Fibroblast of lung (primary cell): ENCODE measurements at regions not wholly inside any gene's neighbourhood (a gene's known extent, or its start where the extent isn't known, plus 50 kb on each side); places are given as distances from the start of the nearest gene placed in this dataset.
A peak's percentile ranks its signal among the peaks of the same experiment; 100 is the strongest.

Experiments used
- DNase-seq, 2 donors: peaks; one replicate each; pipeline versions ENCODE4 v3.0.0 to v3.0.0-alpha.2; 2010; ENCODE audit warnings: low read depth in 2 of 2
- H2AFZ ChIP-seq: 2 replicates; pipeline ENCODE4 v1.5.1; 2012; ENCODE audit warnings: low read length, control low read depth, inconsistent platforms
- H3K27ac ChIP-seq: 2 replicates; pipeline ENCODE4 v1.5.1; 2011; ENCODE audit warnings: low read length, control low read depth; ENCODE audit not compliant: insufficient read depth
- H3K27me3 ChIP-seq: 2 replicates; pipeline ENCODE4 v1.5.1; 2011; ENCODE audit warnings: mild to moderate bottlenecking, low read length; ENCODE audit not compliant: control insufficient read depth, insufficient read depth
- H3K36me3 ChIP-seq: 2 replicates; pipeline ENCODE4 v1.5.1; 2011; ENCODE audit warnings: low read length; ENCODE audit not compliant: control insufficient read depth, insufficient read depth
- H3K4me1 ChIP-seq: 2 replicates; pipeline ENCODE4 v1.5.1; 2011; ENCODE audit warnings: low read length; ENCODE audit not compliant: control insufficient read depth, insufficient read depth; ENCODE audit errors: extremely low read depth
- H3K4me2 ChIP-seq: 2 replicates; pipeline ENCODE4 v1.5.1; 2011; ENCODE audit warnings: low read length, control low read depth; ENCODE audit not compliant: insufficient read depth; ENCODE audit errors: extremely low read depth
- H3K4me3 ChIP-seq, 4 experiments: fragments of 200-600 bp in 1 of 4; sonication (generic) in 1 of 4; replicated peaks in 1 of 4; 2 replicates each; pipeline ENCODE4 v1.5.1; 2011 to 2016; ENCODE audit warnings: low read length in 4 of 4, low read depth in 3 of 4, mild to moderate bottlenecking in 3 of 4, control low read depth in 2 of 4, inconsistent platforms in 1 of 4, mixed read lengths in 1 of 4; ENCODE audit not compliant: insufficient read depth in 1 of 4; ENCODE audit errors: control extremely low read depth in 1 of 4
- H3K79me2 ChIP-seq: 2 replicates; pipeline ENCODE4 v1.5.1; 2012; ENCODE audit warnings: mild to moderate bottlenecking, low read length, inconsistent platforms; ENCODE audit not compliant: control insufficient read depth, insufficient read depth
- H3K9ac ChIP-seq: 2 replicates; pipeline ENCODE4 v1.5.1; 2011; ENCODE audit warnings: mild to moderate bottlenecking, low read length, control low read depth; ENCODE audit not compliant: insufficient read depth
- H3K9me3 ChIP-seq: 2 replicates; pipeline ENCODE4 v1.5.1; 2012; ENCODE audit warnings: low read depth, low read length; ENCODE audit not compliant: control insufficient read depth, insufficient read depth
- H4K20me1 ChIP-seq: 2 replicates; pipeline ENCODE4 v1.5.1; 2011; ENCODE audit warnings: low read length; ENCODE audit not compliant: control insufficient read depth, insufficient read depth; ENCODE audit errors: extremely low read depth
- CTCF ChIP-seq, 2 donors: IDR thresholded peaks in 1 of 2; conservative IDR thresholded peaks in 1 of 2; 1 replicate in 1 of 2; 2 replicates in 1 of 2; pipeline ENCODE4 v1.5.1; 2011 to 2012; ENCODE audit warnings: low read length in 2 of 2, control low read depth in 1 of 2, inconsistent platforms in 1 of 2, low read depth in 1 of 2, mild to moderate bottlenecking in 1 of 2
- EZH2 ChIP-seq: IDR thresholded peaks from 2 replicates; pipeline ENCODE4 v1.5.1; 2012; ENCODE audit warnings: low read length, control low read depth, mild to moderate bottlenecking; ENCODE audit errors: missing control alignments

- Histone ChIP-seq H2AFZ (no peak overlapping the region), H3K36me3 (no peaks in the 10 kb centered on the region), H3K9ac (no peak overlapping the region), H3K4me2 (no peak overlapping the region), H4K20me1 (no peaks in the 10 kb centered on the region), H3K9me3 (no peaks in the 10 kb centered on the region), H3K27ac (no peak overlapping the region), H3K4me3 (no peak overlapping the region), H3K79me2 (no peaks in the 10 kb centered on the region), H3K4me1 (no peaks in the 10 kb centered on the region), H3K27me3 (no peaks in the 10 kb centered on the region)
- no peak for TF ChIP-seq EZH2
- TF ChIP-seq CTCF (conservative IDR thresholded peaks at IDR 0.05 in 1 of 2, IDR thresholded peaks at IDR 0.05 in 1 of 2; ENCODE audit: low read depth in 1 of 2, low read length in 2 of 2) = no peak
- no peak for DNase-seq
These were observed 369.6 kb upstream of the ID2 start for GRCh38 chr2:8312221-8312620.

- TF ChIP-seq CTCF (conservative IDR thresholded peaks at IDR 0.05 in 1 of 2, IDR thresholded peaks at IDR 0.05 in 1 of 2; ENCODE audit: low read depth in 1 of 2, low read length in 2 of 2) = no peak
- TF ChIP-seq EZH2 = no peak
- Histone ChIP-seq H3K4me3 (no peak overlapping the region), H4K20me1 (no peaks in the 10 kb centered on the region), H3K27ac (no peak overlapping the region), H3K79me2 (no peaks in the 10 kb centered on the region), H3K27me3 (no peaks in the 10 kb centered on the region), H3K36me3 (no peaks in the 10 kb centered on the region), H3K4me2 (no peak overlapping the region), H3K9me3 (no peaks in the 10 kb centered on the region), H2AFZ (no peak overlapping the region), H3K9ac (no peak overlapping the region), H3K4me1 (no peaks in the 10 kb centered on the region)
- peak; percentile 28 to 39 for DNase-seq
These were observed 368.7 kb upstream of the ID2 start for GRCh38 chr2:8312861-8313830.

- no peak overlapping the region for H3K4me2 ChIP-seq
- no peak for DNase-seq
- H3K27ac ChIP-seq = no peak overlapping the region
- no peak overlapping the region for H3K4me3 ChIP-seq
- H3K36me3 ChIP-seq = no peaks in the 10 kb centered on the region
- no peaks in the 10 kb centered on the region for H3K79me2 ChIP-seq
- no peak overlapping the region for H2AFZ ChIP-seq
- no peaks in the 10 kb centered on the region for H3K27me3 ChIP-seq
- H4K20me1 ChIP-seq = no peaks in the 10 kb centered on the region
- H3K4me1 ChIP-seq = no peaks in the 10 kb centered on the region
- TF ChIP-seq EZH2 (no peak), CTCF (conservative IDR thresholded peaks at IDR 0.05 in 1 of 2, IDR thresholded peaks at IDR 0.05 in 1 of 2; ENCODE audit: low read depth in 1 of 2, low read length in 2 of 2) (no peak)
- no peak overlapping the region for H3K9ac ChIP-seq
- H3K9me3 ChIP-seq = no peaks in the 10 kb centered on the region
These were observed 367.8 kb upstream of the ID2 start for GRCh38 chr2:8314063-8314462.
